NCI-H2196 (cell line): ENCODE measurements at regions not wholly inside any gene's neighbourhood (a gene's known extent, or its start where the extent isn't known, plus 50 kb on each side); places are given as distances from the start of the nearest gene placed in this dataset.
"Not testable (repeated sequence)": the region's sequence is repeated elsewhere in the genome, so short reads cannot be mapped to it uniquely, and the experiment has no call there.

Experiments used
- DNase-seq: peaks from one replicate; lab custom pipeline; 2025; ENCODE audit not compliant: unreplicated experiment; lab: John Stamatoyannopoulos, UW

- DNase-seq = no peak
Measured at GRCh38 chr6:140183881-140184280, 809.4 kb upstream of the CITED2 start.

GRCh38 chr6:140182821-140183220, 808.4 kb upstream of the CITED2 start:
- DNase-seq = no peak

- no peak for DNase-seq
Measured at GRCh38 chr6:140181876-140182275, 807.4 kb upstream of the CITED2 start.

GRCh38 chr6:140180306-140180705, 805.9 kb upstream of the CITED2 start:
- DNase-seq = no peak

- DNase-seq = no peak
Measured at GRCh38 chr6:140178935-140179334, 804.5 kb upstream of the CITED2 start.

GRCh38 chr6:140178520-140178919, 804.1 kb upstream of the CITED2 start:
- no peak for DNase-seq

GRCh38 chr6:140176306-140176705, 801.9 kb upstream of the CITED2 start:
- no peak for DNase-seq

- no peak for DNase-seq
Measured at GRCh38 chr6:140175486-140175885, 801.0 kb upstream of the CITED2 start.

- no peak for DNase-seq
Measured at GRCh38 chr6:140174524-140174923, 800.1 kb upstream of the CITED2 start.

GRCh38 chr6:140168365-140168764, 793.9 kb upstream of the CITED2 start:
- no peak for DNase-seq

- no peak for DNase-seq
Measured at GRCh38 chr6:140160909-140161308, 786.5 kb upstream of the CITED2 start.

GRCh38 chr6:140160494-140160893, 786.0 kb upstream of the CITED2 start:
- DNase-seq = no peak

- DNase-seq = no peak
Measured at GRCh38 chr6:140156131-140156530, 781.7 kb upstream of the CITED2 start.

GRCh38 chr6:140155451-140156126, 781.1 kb upstream of the CITED2 start:
- no peak for DNase-seq

GRCh38 chr6:140153703-140154102, 779.3 kb upstream of the CITED2 start:
- no peak for DNase-seq

- DNase-seq = not testable (repeated sequence)
Measured at GRCh38 chr6:140147825-140148814, 773.7 kb upstream of the CITED2 start.

- DNase-seq = no peak
Measured at GRCh38 chr6:140140891-140141290, 766.4 kb upstream of the CITED2 start.

GRCh38 chr6:140138311-140139010, 764.0 kb upstream of the CITED2 start:
- DNase-seq = no peak

- no peak for DNase-seq
Measured at GRCh38 chr6:140134224-140134623, 759.8 kb upstream of the CITED2 start.

GRCh38 chr6:140130074-140130473, 755.6 kb upstream of the CITED2 start:
- DNase-seq = no peak

- no peak for DNase-seq
Measured at GRCh38 chr6:140124498-140124897, 750.0 kb upstream of the CITED2 start.

- no peak for DNase-seq
Measured at GRCh38 chr6:140108167-140108566, 733.7 kb upstream of the CITED2 start.
